Endothelial cell of umbilical vein (primary cell): ENCODE measurements at regions not wholly inside any gene's neighbourhood (a gene's known extent, or its start where the extent isn't known, plus 50 kb on each side); places are given as distances from the start of the nearest gene placed in this dataset.

Experiments used
- BruUV-seq: library from RNA; stranded (reverse); fragments of 400-500 nt; replicated peaks from 2 replicates; lab custom pipeline; 2021; lab: Mats Ljungman, UMichigan
- CTCF ChIA-PET: fragments of 300-600, 350-600 bp; sonication (Branson Sonifier 250); formaldehyde crosslinking; loops from one replicate; lab custom pipeline; 2021; ENCODE audit warnings: antibody characterized with exemption, inconsistent platforms; lab: Charles Lee
- POLR2A ChIA-PET: fragments of 300-600, 350-600 bp; sonication (Branson Sonifier 250); formaldehyde crosslinking; loops from one replicate; lab custom pipeline; 2021; ENCODE audit warnings: antibody characterized with exemption, inconsistent platforms; lab: Charles Lee
- DNase-seq: peaks from one replicate; pipeline ENCODE4 v3.0.0-alpha.2; 2011; ENCODE audit warnings: low read depth, low spot score
- FAIRE-seq: peaks from 2 replicates; lab custom pipeline; 2011; peaks lifted over from hg19 to GRCh38; lab: Jason Lieb, UNC
- H2AFZ ChIP-seq: 2 replicates; pipeline ENCODE4 v1.6.0; 2012; ENCODE audit warnings: low read depth, low read length, control low read depth, inconsistent platforms
- H3K27ac ChIP-seq: 2 replicates; pipeline ENCODE4 v1.5.1; 2011; ENCODE audit warnings: low read depth, mild to moderate bottlenecking, control low read depth, low read length, moderate library complexity; ENCODE audit not compliant: insufficient read depth
- H3K27me3 ChIP-seq, 2 experiments: 2 replicates each; pipeline versions ENCODE4 v1.6.0 to v1.6.1; 2011; ENCODE audit warnings: low read length in 2 of 2, mixed read lengths in 1 of 2; ENCODE audit not compliant: control insufficient read depth in 2 of 2, insufficient read depth in 2 of 2
- H3K36me3 ChIP-seq, 2 experiments: 2 replicates in 1 of 2; 3 replicates in 1 of 2; pipeline ENCODE4 v1.5.1; 2011; ENCODE audit warnings: low read length in 2 of 2, mild to moderate bottlenecking in 1 of 2, moderate library complexity in 1 of 2; ENCODE audit not compliant: control insufficient read depth in 2 of 2, insufficient read depth in 2 of 2; ENCODE audit errors: extremely low read depth in 1 of 2
- H3K4me1 ChIP-seq: 3 replicates; pipeline ENCODE4 v1.5.1; 2011; ENCODE audit warnings: mild to moderate bottlenecking, low read length; ENCODE audit not compliant: control insufficient read depth, insufficient read depth; ENCODE audit errors: extremely low read depth
- H3K4me2 ChIP-seq: 2 replicates; pipeline ENCODE4 v1.6.1; 2011; ENCODE audit warnings: low read length, control low read depth, mixed read lengths; ENCODE audit not compliant: insufficient read depth
- H3K4me3 ChIP-seq, 3 experiments: fragments of 200-600 bp in 1 of 3; sonication (generic), shearing (Covaris generic) in 1 of 3; replicated peaks in 1 of 3; 2 replicates each; pipeline ENCODE4 v1.5.1; 2011 to 2016; ENCODE audit warnings: control low read depth in 3 of 3, low read length in 3 of 3, mild to moderate bottlenecking in 2 of 3, inconsistent platforms in 1 of 3, low read depth in 1 of 3, moderate library complexity in 1 of 3; ENCODE audit not compliant: insufficient read depth in 1 of 3
- H3K79me2 ChIP-seq: 2 replicates; pipeline ENCODE4 v1.6.0; 2012; ENCODE audit warnings: low read length, inconsistent platforms; ENCODE audit not compliant: control insufficient read depth, insufficient read depth
- H3K9ac ChIP-seq: replicated peaks from 2 replicates; pipeline ENCODE3; 2011; ENCODE audit warnings: low read length, control low read depth; ENCODE audit not compliant: insufficient read depth; ENCODE audit errors: extremely low read depth
- H3K9me1 ChIP-seq: replicated peaks from 3 replicates; pipeline ENCODE4 v1.6.0; 2011; ENCODE audit warnings: mild to moderate bottlenecking, low read length; ENCODE audit not compliant: control insufficient read depth, insufficient read depth; ENCODE audit errors: extremely low read depth
- H3K9me3 ChIP-seq: replicated peaks from 2 replicates; pipeline ENCODE4 v1.5.1; 2012; ENCODE audit warnings: low read length, inconsistent platforms; ENCODE audit not compliant: control insufficient read depth, insufficient read depth
- H4K20me1 ChIP-seq: replicated peaks from 2 replicates; pipeline ENCODE3; 2011; ENCODE audit warnings: mild to moderate bottlenecking, low read length; ENCODE audit not compliant: control insufficient read depth, insufficient read depth; ENCODE audit errors: extremely low read depth
- CTCF ChIP-seq, 2 donors: IDR thresholded peaks; 1 replicate in 1 of 2; 2 replicates in 1 of 2; pipeline ENCODE4 v1.5.1; 2011; ENCODE audit warnings: low read length in 2 of 2, mild to moderate bottlenecking in 2 of 2, moderate library complexity in 2 of 2, control low read depth in 1 of 2, inconsistent platforms in 1 of 2, low read depth in 1 of 2; ENCODE audit not compliant: insufficient read depth in 1 of 2; ENCODE audit errors: extremely low read depth in 1 of 2
- EZH2 ChIP-seq: IDR thresholded peaks from 2 replicates; pipeline ENCODE4 v1.6.1; 2012; ENCODE audit warnings: borderline replicate concordance, low read depth, mild to moderate bottlenecking, moderate library complexity, low read length, inconsistent platforms; ENCODE audit not compliant: severe bottlenecking
- FOS ChIP-seq: IDR thresholded peaks from 2 replicates; pipeline ENCODE4 v1.6.1; 2011; ENCODE audit warnings: mild to moderate bottlenecking, low read length, moderate library complexity, borderline replicate concordance; ENCODE audit not compliant: insufficient read depth
- GATA2 ChIP-seq: IDR thresholded peaks from 2 replicates; pipeline ENCODE4 v1.7.0; 2011; ENCODE audit warnings: low read depth, mild to moderate bottlenecking, moderate library complexity, mixed read lengths, low read length; ENCODE audit not compliant: insufficient read length, insufficient read depth
- JUN ChIP-seq: IDR thresholded peaks from 2 replicates; pipeline ENCODE4 v1.6.1; 2011; ENCODE audit warnings: borderline replicate concordance, low read depth; ENCODE audit not compliant: insufficient read length, insufficient read depth
- MAX ChIP-seq: IDR thresholded peaks from 2 replicates; pipeline ENCODE4 v1.6.1; 2011; ENCODE audit not compliant: insufficient read depth, insufficient read length
- MYC ChIP-seq: IDR thresholded peaks from one replicate; pipeline ENCODE4 v1.6.1; 2011; ENCODE audit warnings: mild to moderate bottlenecking, low read depth, low read length
- POLR2A ChIP-seq: IDR thresholded peaks from 2 replicates; pipeline ENCODE4 v1.6.1; 2012; ENCODE audit warnings: low read depth, mild to moderate bottlenecking, control low read depth, low read length
- POLR2AphosphoS5 ChIP-seq: IDR thresholded peaks from 2 replicates; pipeline ENCODE4 v1.6.1; 2012; ENCODE audit warnings: low read depth, mild to moderate bottlenecking, control low read depth, low read length, moderate library complexity; ENCODE audit not compliant: insufficient read depth
- dilution Hi-C: fragments of 300-500 bp; cut with MboI; formaldehyde crosslinking; loops from one replicate; pipeline ENCODE4 v1.15.0; 2019; ENCODE audit warnings: low sequenced_read_pairs; ENCODE audit not compliant: extremely low pct_ligation_motif_present
- intact Hi-C: fragments of 100-400 bp; cut with micrococcal nuclease; formaldehyde crosslinking; loops from one replicate; pipeline ENCODE4 v1.10.0; 2022

GRCh38 chr16:72725643-72726042 is 322.3 kb downstream of the ZFHX3 start:
- ChIA-PET POLR2A (no interaction called here), CTCF (interaction anchor here (0.6 kb wide), 1 partner anchor 962 kb away, joined by 3 read pairs; no protein-coding TSS in a partner anchor)
- intact Hi-C loops: loop anchor here (5.0 kb wide), 1 partner anchor 223 kb away; no protein-coding TSS in a partner anchor
- Histone ChIP-seq H3K27ac (no peak overlapping the region), H3K4me2 (no peak overlapping the region), H3K9me1 (no peaks in the 10 kb centered on the region), H3K9me3 (no peaks in the 10 kb centered on the region), H4K20me1 (no peaks in the 10 kb centered on the region), H3K9ac (no peak overlapping the region), H3K4me3 (no peak overlapping the region), H3K36me3 (no peaks in the 10 kb centered on the region), H2AFZ (no peak overlapping the region), H3K4me1 (no peaks in the 10 kb centered on the region), H3K27me3 (no peaks in the 10 kb centered on the region), H3K79me2 (no peaks in the 10 kb centered on the region)
- no peak for FAIRE-seq
- DNase-seq: no peak
- TF ChIP-seq POLR2A (no peak), GATA2 (no peak), MYC (no peak), POLR2AphosphoS5 (no peak), CTCF (IDR thresholded peaks at IDR 0.05; ENCODE audit: extremely low read depth in 1 of 2, insufficient read depth in 1 of 2, low read depth in 1 of 2, low read length in 2 of 2) (no peak), FOS (no peak), EZH2 (no peak), MAX (no peak), JUN (no peak)
- BruUV-seq: no TSS peak
- dilution Hi-C loops: no loop called here
